ENCODE measurements at regions not wholly inside any gene's neighbourhood (a gene's known extent, or its start where the extent isn't known, plus 50 kb on each side); places are given as distances from the start of the nearest gene placed in this dataset.

DNA sequence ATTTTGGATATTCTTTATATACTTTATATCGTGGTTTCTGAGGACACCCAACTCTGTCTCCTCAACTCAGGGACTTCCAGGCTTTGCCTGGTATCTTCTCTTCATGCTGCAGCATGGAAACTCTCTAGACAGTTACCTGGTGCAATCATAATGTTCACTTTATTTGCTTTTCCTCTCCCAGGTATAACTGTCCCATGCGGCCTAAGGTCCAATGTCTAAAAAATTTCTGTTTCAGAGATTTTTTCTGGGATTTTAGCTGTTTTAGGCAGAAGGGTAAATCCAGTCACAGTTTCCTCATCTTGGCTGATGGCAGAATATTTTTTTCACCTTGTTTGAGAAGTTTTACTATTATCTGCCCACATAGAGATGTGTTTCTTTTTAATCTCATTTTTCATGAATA lies 139.9 kb upstream of the KCNMB2 start (continued):
- TF ChIP-seq, protein P1, sequence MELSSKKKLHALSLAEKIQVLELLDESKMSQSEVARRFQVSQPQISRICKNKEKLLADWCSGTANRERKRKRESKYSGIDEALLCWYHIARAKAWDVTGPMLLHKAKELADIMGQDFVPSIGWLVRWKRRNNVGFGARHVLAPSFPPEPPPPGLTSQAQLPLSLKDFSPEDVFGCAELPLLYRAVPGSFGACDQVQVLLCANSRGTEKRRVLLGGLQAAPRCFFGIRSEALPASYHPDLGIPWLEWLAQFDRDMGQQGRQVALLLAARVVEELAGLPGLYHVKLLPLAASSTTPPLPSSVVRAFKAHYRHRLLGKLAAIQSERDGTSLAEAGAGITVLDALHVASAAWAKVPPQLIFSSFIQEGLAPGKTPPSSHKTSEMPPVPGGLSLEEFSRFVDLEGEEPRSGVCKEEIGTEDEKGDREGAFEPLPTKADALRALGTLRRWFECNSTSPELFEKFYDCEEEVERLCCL (CRISPR knock-in tag; IDR thresholded peaks at IDR 0.05; ENCODE audit: borderline replicate concordance), result no peak
- TF ChIP-seq ZNF292 (CRISPR knock-in tag; IDR thresholded peaks at IDR 0.05; ENCODE audit: borderline replicate concordance, low read depth) (no peak), NFATC3 (CRISPR knock-in tag; IDR thresholded peaks at IDR 0.05) (no peak), ZNF615 (CRISPR knock-in tag; IDR thresholded peaks at IDR 0.05; ENCODE audit: borderline replicate concordance) (no peak), TEAD2 (CRISPR knock-in tag; IDR thresholded peaks at IDR 0.05) (no peak)
- TF ChIP-seq, protein P2, sequence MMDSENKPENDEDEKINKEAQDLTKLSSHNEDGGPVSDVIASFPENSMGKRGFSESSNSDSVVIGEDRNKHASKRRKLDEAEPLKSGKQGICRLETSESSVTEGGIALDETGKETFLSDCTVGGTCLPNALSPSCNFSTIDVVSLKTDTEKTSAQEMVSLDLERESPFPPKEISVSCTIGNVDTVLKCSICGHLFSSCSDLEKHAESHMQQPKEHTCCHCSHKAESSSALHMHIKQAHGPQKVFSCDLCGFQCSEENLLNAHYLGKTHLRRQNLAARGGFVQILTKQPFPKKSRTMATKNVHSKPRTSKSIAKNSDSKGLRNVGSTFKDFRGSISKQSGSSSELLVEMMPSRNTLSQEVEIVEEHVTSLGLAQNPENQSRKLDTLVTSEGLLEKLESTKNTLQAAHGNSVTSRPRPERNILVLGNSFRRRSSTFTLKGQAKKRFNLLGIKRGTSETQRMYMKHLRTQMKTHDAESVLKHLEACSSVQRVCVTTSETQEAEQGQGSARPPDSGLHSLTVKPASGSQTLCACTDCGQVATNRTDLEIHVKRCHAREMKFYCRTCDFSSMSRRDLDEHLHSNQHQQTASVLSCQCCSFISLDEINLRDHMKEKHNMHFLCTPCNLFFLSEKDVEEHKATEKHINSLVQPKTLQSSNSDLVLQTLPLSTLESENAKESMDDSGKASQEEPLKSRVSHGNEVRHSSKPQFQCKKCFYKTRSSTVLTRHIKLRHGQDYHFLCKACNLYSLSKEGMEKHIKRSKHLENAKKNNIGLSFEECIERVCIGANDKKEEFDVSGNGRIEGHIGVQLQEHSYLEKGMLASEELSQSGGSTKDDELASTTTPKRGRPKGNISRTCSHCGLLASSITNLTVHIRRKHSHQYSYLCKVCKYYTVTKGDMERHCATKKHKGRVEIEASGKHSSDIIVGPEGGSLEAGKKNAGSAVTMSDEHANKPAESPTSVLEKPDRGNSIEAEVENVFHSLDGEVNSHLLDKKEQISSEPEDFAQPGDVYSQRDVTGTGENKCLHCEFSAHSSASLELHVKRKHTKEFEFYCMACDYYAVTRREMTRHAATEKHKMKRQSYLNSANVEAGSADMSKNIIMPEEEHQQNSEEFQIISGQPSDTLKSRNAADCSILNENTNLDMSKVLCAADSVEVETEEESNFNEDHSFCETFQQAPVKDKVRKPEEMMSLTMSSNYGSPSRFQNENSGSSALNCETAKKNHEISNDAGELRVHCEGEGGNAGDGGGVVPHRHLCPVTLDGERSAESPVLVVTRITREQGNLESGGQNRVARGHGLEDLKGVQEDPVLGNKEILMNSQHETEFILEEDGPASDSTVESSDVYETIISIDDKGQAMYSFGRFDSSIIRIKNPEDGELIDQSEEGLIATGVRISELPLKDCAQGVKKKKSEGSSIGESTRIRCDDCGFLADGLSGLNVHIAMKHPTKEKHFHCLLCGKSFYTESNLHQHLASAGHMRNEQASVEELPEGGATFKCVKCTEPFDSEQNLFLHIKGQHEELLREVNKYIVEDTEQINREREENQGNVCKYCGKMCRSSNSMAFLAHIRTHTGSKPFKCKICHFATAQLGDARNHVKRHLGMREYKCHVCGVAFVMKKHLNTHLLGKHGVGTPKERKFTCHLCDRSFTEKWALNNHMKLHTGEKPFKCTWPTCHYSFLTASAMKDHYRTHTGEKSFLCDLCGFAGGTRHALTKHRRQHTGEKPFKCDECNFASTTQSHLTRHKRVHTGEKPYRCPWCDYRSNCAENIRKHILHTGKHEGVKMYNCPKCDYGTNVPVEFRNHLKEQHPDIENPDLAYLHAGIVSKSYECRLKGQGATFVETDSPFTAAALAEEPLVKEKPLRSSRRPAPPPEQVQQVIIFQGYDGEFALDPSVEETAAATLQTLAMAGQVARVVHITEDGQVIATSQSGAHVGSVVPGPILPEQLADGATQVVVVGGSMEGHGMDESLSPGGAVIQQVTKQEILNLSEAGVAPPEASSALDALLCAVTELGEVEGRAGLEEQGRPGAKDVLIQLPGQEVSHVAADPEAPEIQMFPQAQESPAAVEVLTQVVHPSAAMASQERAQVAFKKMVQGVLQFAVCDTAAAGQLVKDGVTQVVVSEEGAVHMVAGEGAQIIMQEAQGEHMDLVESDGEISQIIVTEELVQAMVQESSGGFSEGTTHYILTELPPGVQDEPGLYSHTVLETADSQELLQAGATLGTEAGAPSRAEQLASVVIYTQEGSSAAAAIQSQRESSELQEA (CRISPR knock-in tag; IDR thresholded peaks at IDR 0.05; ENCODE audit: not compliant biosample characterization), result no peak
- TF ChIP-seq, protein P3, sequence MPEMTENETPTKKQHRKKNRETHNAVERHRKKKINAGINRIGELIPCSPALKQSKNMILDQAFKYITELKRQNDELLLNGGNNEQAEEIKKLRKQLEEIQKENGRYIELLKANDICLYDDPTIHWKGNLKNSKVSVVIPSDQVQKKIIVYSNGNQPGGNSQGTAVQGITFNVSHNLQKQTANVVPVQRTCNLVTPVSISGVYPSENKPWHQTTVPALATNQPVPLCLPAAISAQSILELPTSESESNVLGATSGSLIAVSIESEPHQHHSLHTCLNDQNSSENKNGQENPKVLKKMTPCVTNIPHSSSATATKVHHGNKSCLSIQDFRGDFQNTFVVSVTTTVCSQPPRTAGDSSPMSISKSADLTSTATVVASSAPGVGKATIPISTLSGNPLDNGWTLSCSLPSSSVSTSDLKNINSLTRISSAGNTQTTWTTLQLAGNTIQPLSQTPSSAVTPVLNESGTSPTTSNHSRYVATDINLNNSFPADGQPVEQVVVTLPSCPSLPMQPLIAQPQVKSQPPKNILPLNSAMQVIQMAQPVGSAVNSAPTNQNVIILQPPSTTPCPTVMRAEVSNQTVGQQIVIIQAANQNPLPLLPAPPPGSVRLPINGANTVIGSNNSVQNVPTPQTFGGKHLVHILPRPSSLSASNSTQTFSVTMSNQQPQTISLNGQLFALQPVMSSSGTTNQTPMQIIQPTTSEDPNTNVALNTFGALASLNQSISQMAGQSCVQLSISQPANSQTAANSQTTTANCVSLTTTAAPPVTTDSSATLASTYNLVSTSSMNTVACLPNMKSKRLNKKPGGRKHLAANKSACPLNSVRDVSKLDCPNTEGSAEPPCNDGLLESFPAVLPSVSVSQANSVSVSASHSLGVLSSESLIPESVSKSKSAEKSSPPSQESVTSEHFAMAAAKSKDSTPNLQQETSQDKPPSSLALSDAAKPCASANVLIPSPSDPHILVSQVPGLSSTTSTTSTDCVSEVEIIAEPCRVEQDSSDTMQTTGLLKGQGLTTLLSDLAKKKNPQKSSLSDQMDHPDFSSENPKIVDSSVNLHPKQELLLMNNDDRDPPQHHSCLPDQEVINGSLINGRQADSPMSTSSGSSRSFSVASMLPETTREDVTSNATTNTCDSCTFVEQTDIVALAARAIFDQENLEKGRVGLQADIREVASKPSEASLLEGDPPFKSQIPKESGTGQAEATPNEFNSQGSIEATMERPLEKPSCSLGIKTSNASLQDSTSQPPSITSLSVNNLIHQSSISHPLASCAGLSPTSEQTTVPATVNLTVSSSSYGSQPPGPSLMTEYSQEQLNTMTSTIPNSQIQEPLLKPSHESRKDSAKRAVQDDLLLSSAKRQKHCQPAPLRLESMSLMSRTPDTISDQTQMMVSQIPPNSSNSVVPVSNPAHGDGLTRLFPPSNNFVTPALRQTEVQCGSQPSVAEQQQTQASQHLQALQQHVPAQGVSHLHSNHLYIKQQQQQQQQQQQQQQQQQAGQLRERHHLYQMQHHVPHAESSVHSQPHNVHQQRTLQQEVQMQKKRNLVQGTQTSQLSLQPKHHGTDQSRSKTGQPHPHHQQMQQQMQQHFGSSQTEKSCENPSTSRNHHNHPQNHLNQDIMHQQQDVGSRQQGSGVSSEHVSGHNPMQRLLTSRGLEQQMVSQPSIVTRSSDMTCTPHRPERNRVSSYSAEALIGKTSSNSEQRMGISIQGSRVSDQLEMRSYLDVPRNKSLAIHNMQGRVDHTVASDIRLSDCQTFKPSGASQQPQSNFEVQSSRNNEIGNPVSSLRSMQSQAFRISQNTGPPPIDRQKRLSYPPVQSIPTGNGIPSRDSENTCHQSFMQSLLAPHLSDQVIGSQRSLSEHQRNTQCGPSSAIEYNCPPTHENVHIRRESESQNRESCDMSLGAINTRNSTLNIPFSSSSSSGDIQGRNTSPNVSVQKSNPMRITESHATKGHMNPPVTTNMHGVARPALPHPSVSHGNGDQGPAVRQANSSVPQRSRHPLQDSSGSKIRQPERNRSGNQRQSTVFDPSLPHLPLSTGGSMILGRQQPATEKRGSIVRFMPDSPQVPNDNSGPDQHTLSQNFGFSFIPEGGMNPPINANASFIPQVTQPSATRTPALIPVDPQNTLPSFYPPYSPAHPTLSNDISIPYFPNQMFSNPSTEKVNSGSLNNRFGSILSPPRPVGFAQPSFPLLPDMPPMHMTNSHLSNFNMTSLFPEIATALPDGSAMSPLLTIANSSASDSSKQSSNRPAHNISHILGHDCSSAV (CRISPR knock-in tag; IDR thresholded peaks at IDR 0.05; ENCODE audit: borderline replicate concordance), result no peak
